H7 (cell line): ENCODE measurements at regions not wholly inside any gene's neighbourhood (a gene's known extent, or its start where the extent isn't known, plus 50 kb on each side); places are given as distances from the start of the nearest gene placed in this dataset.

Experiments used
- DNase-seq: peaks from one replicate; pipeline ENCODE4 v3.0.0; 2012
- H3K27me3 ChIP-seq: 2 replicates; pipeline ENCODE4 v1.6.0; 2011; ENCODE audit warnings: mild to moderate bottlenecking, low read length; ENCODE audit not compliant: control insufficient read depth, insufficient read depth
- H3K36me3 ChIP-seq: replicated peaks from 2 replicates; pipeline ENCODE4 v1.5.1; 2011; ENCODE audit warnings: low read length; ENCODE audit not compliant: control insufficient read depth, insufficient read depth
- H3K4me3 ChIP-seq: 2 replicates; pipeline ENCODE4 v1.5.1; 2011; ENCODE audit warnings: low read depth, mild to moderate bottlenecking, control low read depth, low read length, moderate library complexity; ENCODE audit not compliant: insufficient read depth

GRCh38 chr4:24720436-24720835 is 74.9 kb upstream of the SOD3 start:
- H3K27me3 ChIP-seq: no peaks in the 10 kb centered on the region; the same call in 1 of the 2 replicates

DNA sequence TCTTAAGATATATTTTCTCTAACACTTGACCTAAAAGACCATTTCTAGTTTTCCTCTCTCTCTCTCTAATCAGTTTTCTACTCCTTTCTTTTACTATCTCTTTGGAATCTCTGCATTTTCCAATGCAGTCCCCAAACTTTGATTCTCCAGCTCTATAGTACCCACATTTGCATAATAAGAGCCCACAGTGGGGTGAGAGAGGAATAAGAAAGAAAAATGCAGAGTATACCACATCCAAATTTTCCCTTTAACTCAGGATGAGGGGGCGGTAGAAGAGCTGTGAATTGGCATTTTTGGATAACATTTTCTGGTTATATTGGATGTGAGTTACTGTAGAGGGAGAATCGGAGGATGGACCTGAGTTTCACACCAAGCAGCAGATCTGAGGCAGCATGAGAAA is 74.4 kb upstream of the SOD3 start:
- no peaks in the 10 kb centered on the region for H3K36me3 ChIP-seq
- no peak overlapping the region for H3K4me3 ChIP-seq
- DNase-seq: peak; percentile 53
- no peaks in the 10 kb centered on the region; the same call in 1 of the 2 replicates for H3K27me3 ChIP-seq

More at GRCh38 chr4:24720436-24720835, 74.9 kb upstream of the SOD3 start:
- no peak overlapping the region for H3K4me3 ChIP-seq
- no peaks in the 10 kb centered on the region for H3K36me3 ChIP-seq
- no peak for DNase-seq

GRCh38 chr4:24722026-24722568 is 73.3 kb upstream of the SOD3 start:
- H3K36me3 ChIP-seq: no peaks in the 10 kb centered on the region
- DNase-seq: no peak
- H3K27me3 ChIP-seq: no peaks in the 10 kb centered on the region; the same call in 1 of the 2 replicates
- no peak overlapping the region for H3K4me3 ChIP-seq

DNA sequence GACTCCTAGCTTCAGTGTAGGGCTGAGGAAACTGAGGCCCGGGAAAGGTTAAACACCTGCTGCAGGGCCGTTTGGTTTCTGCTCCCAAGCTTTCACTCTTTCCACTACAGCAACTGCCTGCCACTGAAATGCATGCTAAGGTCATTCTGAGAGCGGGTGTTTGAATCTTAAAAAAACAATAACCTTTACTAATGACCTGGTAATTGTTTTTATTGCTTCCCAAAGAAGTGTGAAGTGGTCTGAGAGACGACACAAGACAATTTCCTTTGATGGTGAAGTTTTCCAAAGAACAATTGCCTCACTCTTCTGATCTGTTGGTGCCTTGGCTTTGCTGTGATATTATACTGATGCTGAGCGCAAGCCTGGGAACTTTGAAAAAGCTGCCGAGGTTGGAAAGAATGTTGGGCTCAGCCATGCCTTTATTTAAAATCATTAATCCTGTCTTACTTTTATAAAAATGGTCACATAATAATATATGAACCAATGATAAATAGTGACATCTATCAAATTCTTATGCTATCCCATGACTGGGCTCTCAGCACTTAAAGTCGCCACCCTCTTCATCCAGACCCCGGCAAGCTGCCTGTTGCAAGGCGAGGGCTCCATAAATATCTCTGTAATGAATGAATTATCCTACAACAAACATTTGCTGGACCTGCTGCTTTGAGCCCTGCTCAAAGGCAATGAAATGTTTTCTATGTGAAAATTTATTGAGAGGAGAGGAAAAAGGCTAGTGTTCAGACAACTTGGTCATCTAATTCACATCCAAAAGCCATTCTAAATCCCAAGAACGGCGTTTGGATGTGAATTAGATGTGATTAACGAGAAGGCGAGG is 67.8 kb upstream of the SOD3 start:
- Histone ChIP-seq H3K36me3 (no peaks in the 10 kb centered on the region), H3K27me3 (no peaks in the 10 kb centered on the region; the same call in 1 of the 2 replicates), H3K4me3 (no peak overlapping the region)
- DNase-seq: no peak

GRCh38 chr4:24729119-24729730 is 66.1 kb upstream of the SOD3 start:
- Histone ChIP-seq H3K27me3 (no peaks in the 10 kb centered on the region; the same call in 1 of the 2 replicates), H3K36me3 (no peaks in the 10 kb centered on the region), H3K4me3 (no peak overlapping the region)
- no peak for DNase-seq

GRCh38 chr4:24730256-24731001 is 64.9 kb upstream of the SOD3 start:
- no peak overlapping the region for H3K4me3 ChIP-seq
- DNase-seq: no peak
- H3K36me3 ChIP-seq: no peaks in the 10 kb centered on the region
- no peaks in the 10 kb centered on the region; the same call in 1 of the 2 replicates for H3K27me3 ChIP-seq

- no peak for DNase-seq
- Histone ChIP-seq H3K36me3 (no peaks in the 10 kb centered on the region), H3K4me3 (no peak overlapping the region), H3K27me3 (no peaks in the 10 kb centered on the region)
Measured at GRCh38 chr4:24731448-24731847, 63.9 kb upstream of the SOD3 start.

GRCh38 chr4:24734511-24734910 is 60.9 kb upstream of the SOD3 start:
- no peaks in the 10 kb centered on the region for H3K27me3 ChIP-seq
- DNase-seq: no peak
- H3K4me3 ChIP-seq: no peak overlapping the region
- no peaks in the 10 kb centered on the region for H3K36me3 ChIP-seq

DNA sequence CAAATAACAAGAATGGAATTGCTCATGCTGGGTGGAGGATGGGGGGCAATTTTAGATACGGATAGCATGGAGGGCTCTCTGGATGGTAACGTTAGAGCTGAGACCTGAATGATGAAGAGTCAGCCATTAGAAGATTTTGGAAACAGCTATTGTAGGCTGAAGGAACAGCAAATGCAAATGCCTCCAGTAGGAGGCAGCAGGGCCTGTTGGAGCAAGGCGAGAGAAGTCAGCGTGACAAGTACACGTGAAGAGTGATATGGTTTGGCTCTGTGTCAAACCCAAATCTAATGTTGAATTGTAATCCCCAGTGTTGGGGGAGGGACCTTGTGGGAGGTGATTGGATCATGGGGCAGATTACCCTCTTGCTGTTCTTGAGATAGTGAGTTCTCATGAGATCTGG is 59.3 kb upstream of the SOD3 start:
- no peak overlapping the region for H3K4me3 ChIP-seq
- H3K36me3 ChIP-seq: no peaks in the 10 kb centered on the region
- no peak for DNase-seq
- H3K27me3 ChIP-seq: no peaks in the 10 kb centered on the region

- no peaks in the 10 kb centered on the region for H3K36me3 ChIP-seq
- H3K27me3 ChIP-seq: no peaks in the 10 kb centered on the region
- DNase-seq: no peak
Measured at GRCh38 chr4:24741910-24742309, 53.5 kb upstream of the SOD3 start.

DNA sequence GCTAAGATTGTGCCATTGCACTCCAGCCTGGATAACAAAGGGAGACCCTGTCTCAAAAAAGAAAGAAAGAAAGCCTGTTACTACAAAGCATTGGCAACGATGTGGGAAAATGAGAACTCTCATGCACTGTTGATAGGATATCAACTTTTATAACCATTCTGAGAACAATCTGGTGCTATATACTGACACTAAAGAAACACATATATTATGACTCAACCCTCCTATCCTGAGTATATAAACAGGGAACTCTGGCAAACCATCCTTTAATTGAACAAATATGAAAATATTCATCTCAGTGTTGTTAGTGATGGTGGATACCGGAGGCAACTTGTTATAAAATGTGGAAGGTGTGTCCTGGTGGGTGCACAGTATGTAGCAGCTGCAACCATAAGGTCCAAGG is 53.0 kb upstream of the SOD3 start:
- DNase-seq: no peak
- Histone ChIP-seq H3K4me3 (no peak overlapping the region), H3K36me3 (no peaks in the 10 kb centered on the region), H3K27me3 (no peaks in the 10 kb centered on the region)

More at GRCh38 chr4:24741910-24742309, 53.5 kb upstream of the SOD3 start:
- no peak overlapping the region for H3K4me3 ChIP-seq

GRCh38 chr4:24742773-24743172 is 52.6 kb upstream of the SOD3 start:
- no peaks in the 10 kb centered on the region for H3K36me3 ChIP-seq
- DNase-seq: no peak
- H3K4me3 ChIP-seq: no peak overlapping the region
- H3K27me3 ChIP-seq: no peaks in the 10 kb centered on the region

- no peak for DNase-seq
- no peaks in the 10 kb centered on the region for H3K36me3 ChIP-seq
- no peak overlapping the region for H3K4me3 ChIP-seq
Measured at GRCh38 chr4:24743206-24743605, 52.2 kb upstream of the SOD3 start.

GRCh38 chr4:24743927-24744326 is 51.4 kb upstream of the SOD3 start:
- H3K27me3 ChIP-seq: no peaks in the 10 kb centered on the region
- peak; percentile 51 for DNase-seq
- H3K4me3 ChIP-seq: no peak overlapping the region
- no peaks in the 10 kb centered on the region for H3K36me3 ChIP-seq

More at GRCh38 chr4:24743206-24743605, 52.2 kb upstream of the SOD3 start:
- no peaks in the 10 kb centered on the region for H3K27me3 ChIP-seq
